ENCODE measurements at regions not wholly inside any gene's neighbourhood (a gene's known extent, or its start where the extent isn't known, plus 50 kb on each side); places are given as distances from the start of the nearest gene placed in this dataset.

DNA sequence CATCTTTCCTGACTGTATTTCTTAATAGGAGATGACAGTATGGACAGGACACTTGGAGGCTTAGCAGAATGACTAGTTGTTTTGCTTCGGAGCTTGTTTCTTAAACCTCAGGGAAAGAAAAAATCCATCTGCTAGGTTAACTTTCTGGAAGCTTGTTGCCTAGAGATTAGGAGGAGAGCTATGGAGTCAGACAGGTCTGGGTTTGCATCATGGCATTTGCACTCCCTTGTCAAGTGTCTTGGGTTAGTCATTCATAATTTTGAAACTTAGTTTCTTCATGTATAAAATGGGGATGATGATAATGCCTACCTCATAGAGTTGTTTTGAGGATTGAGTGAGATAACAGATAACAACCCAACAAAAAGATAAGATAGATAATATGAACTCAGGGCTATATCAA lies 231.5 kb downstream of the STK31 start:
- Histone ChIP-seq H3K4me3 (replicated peaks in 1 of 3) (no peak overlapping the region), H3K4me1 (no peaks in the 10 kb centered on the region), H3K36me3 (no peaks in the 10 kb centered on the region), H3K9me3 (no peaks in the 10 kb centered on the region), H3K27ac (no peak overlapping the region), H3K27me3 (no peaks in the 10 kb centered on the region)
- intact Hi-C loops (cut with DNase I) = no loop called here
- no peak for DNase-seq
- 93 to 97% methylated on average over 1 of the region's 1 CpG for WGBS, 2 donors
- TF ChIP-seq, protein P1, sequence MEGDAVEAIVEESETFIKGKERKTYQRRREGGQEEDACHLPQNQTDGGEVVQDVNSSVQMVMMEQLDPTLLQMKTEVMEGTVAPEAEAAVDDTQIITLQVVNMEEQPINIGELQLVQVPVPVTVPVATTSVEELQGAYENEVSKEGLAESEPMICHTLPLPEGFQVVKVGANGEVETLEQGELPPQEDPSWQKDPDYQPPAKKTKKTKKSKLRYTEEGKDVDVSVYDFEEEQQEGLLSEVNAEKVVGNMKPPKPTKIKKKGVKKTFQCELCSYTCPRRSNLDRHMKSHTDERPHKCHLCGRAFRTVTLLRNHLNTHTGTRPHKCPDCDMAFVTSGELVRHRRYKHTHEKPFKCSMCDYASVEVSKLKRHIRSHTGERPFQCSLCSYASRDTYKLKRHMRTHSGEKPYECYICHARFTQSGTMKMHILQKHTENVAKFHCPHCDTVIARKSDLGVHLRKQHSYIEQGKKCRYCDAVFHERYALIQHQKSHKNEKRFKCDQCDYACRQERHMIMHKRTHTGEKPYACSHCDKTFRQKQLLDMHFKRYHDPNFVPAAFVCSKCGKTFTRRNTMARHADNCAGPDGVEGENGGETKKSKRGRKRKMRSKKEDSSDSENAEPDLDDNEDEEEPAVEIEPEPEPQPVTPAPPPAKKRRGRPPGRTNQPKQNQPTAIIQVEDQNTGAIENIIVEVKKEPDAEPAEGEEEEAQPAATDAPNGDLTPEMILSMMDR (IDR thresholded peaks at IDR 0.05) = no peak

DNA sequence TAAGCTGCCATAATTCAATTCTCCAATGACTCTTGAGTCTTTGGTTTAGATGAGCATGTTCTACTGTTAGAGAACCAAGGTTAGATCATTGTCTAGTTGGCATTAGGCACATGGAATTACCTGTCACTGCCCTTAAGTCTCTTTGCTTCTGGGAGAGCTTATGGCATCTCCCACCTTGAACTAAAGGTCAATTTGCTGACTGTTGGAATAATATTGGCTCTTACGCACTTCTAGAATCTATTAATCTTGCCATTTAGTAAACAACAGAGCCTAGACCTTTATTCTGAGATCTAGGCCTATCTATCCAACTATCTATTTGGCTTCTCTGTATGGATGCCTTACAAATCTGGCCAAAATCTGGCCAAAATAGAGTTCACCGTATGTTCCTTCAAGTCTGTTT lies 232.0 kb downstream of the STK31 start:
- H3K9me3 ChIP-seq = no peaks in the 10 kb centered on the region
- 92 to 96% methylated on average over 2 of the region's 2 CpGs for WGBS, 2 donors
- no peaks in the 10 kb centered on the region for H3K27me3 ChIP-seq

DNA sequence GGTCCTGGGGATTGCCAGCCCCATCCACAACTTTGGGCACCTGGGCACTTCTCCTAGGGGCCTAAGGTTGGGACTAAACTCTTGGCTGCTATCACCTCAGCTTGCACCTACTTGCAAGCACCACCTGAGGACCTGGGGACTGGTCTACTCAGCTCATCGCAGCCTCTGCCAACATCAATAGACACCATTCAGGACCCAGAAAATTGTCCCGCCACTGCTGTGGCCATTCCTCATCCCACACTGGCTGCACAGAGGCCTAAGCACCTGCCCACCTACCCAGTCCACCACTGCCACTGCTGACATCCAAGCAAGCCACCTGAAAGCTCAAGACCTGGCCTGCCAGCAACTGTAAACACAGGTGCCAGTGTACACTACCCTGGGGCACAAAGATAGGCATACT lies 234.1 kb downstream of the STK31 start:
- TF ChIP-seq POLR2A (IDR thresholded peaks at IDR 0.05) = no peak
- TF ChIP-seq, protein P1 (IDR thresholded peaks at IDR 0.05) = no peak
- no peaks in the 10 kb centered on the region for H3K9me3 ChIP-seq
- intact Hi-C loops (cut with DNase I) = no loop called here
- H3K36me3 ChIP-seq = no peaks in the 10 kb centered on the region
- no peaks in the 10 kb centered on the region for H3K27me3 ChIP-seq
- H3K27ac ChIP-seq = no peak overlapping the region
- 94 to 100% methylated on average over 1 to 2 of the region's 2 CpGs for WGBS, 2 donors
- H3K4me1 ChIP-seq = no peaks in the 10 kb centered on the region
- DNase-seq = no peak
- H3K4me3 ChIP-seq (replicated peaks in 1 of 3) = no peak overlapping the region

More for the DNA sequence above, 232.0 kb downstream of the STK31 start:
- intact Hi-C loops (cut with DNase I) = no loop called here
- H3K4me3 ChIP-seq (replicated peaks in 1 of 3) = no peak overlapping the region
- no peaks in the 10 kb centered on the region for H3K4me1 ChIP-seq
- no peaks in the 10 kb centered on the region for H3K36me3 ChIP-seq
- no peak overlapping the region for H3K27ac ChIP-seq
- no peak for DNase-seq
- TF ChIP-seq, protein P1 (IDR thresholded peaks at IDR 0.05) = no peak
- TF ChIP-seq POLR2A (IDR thresholded peaks at IDR 0.05) = no peak

DNA sequence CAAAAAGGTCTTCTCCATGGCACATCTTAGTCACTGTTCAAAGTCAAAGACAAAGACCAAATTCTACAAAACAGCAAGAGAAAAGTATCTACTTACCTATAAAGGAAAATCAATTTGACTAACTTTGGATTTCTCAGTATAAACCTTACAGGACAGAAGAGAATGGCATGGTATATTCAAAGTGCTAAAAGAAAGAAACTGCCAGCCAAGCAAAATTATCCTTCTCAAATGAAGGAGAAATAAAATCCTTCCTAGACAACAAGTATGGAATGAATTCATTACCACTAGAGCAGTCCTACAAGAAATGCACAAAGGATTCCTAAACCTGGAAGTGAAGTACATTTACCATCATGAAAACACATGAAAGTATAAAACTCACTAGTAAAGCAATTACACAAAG lies 235.5 kb downstream of the STK31 start:
- Histone ChIP-seq H3K4me1 (no peaks in the 10 kb centered on the region), H3K4me3 (replicated peaks in 1 of 3) (no peak overlapping the region), H3K9me3 (no peaks in the 10 kb centered on the region), H3K36me3 (no peaks in the 10 kb centered on the region), H3K27ac (no peak overlapping the region), H3K27me3 (no peaks in the 10 kb centered on the region)
- DNase-seq = no peak
- TF ChIP-seq POLR2A (IDR thresholded peaks at IDR 0.05) = no peak
- TF ChIP-seq, protein P1 (IDR thresholded peaks at IDR 0.05) = no peak
- intact Hi-C loops (cut with DNase I) = no loop called here

DNA sequence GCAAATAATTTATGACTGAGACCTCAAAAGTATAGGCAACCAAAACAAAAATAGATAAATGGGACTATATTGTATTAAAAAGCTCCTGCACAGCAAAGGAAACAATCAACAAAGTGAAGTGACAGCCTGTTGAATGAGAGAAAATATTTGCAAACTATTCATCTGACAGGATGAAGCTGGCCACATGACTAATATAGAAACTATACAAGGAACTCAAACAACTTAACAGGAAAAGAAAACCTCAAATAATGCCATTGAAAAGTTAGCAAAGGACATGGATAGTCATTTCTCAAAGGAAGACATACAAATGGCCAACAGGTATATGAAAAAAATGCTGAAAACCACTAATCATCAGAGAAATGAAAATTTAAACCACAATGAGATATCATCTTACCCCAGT lies 245.1 kb downstream of the STK31 start:
- Histone ChIP-seq H3K27me3 (no peaks in the 10 kb centered on the region), H3K4me3 (replicated peaks in 1 of 3) (no peak overlapping the region), H3K4me1 (no peaks in the 10 kb centered on the region), H3K36me3 (no peaks in the 10 kb centered on the region), H3K27ac (no peak overlapping the region), H3K9me3 (no peaks in the 10 kb centered on the region)
- no peak for DNase-seq
- intact Hi-C loops (cut with DNase I) = no loop called here
- TF ChIP-seq, protein P1 (IDR thresholded peaks at IDR 0.05) = no peak
- TF ChIP-seq POLR2A (IDR thresholded peaks at IDR 0.05) = no peak
